Prostate gland (tissue), 2 donors: ENCODE measurements at regions not wholly inside any gene's neighbourhood (a gene's known extent, or its start where the extent isn't known, plus 50 kb on each side); places are given as distances from the start of the nearest gene placed in this dataset.

Experiments
- DNase-seq: peaks from one replicate; pipeline ENCODE4 v3.0.0-alpha.2; 2019; ENCODE audit warnings: low spot score
- H3K27ac ChIP-seq, 2 donors: fragments of 200-600 bp; sonication (generic); 2 replicates each; pipeline ENCODE4 v1.5.1; 2017 to 2019
- H3K27me3 ChIP-seq: fragments of 200-600 bp; sonication (generic); replicated peaks from 2 replicates; pipeline ENCODE4 v1.5.1; 2019; ENCODE audit not compliant: insufficient read depth
- H3K36me3 ChIP-seq, 2 donors: fragments of 200-600 bp; sonication (generic); 1 replicate in 1 of 2; 2 replicates in 1 of 2; pipeline versions ENCODE4 v1.5.1 to v1.8.1; 2017 to 2019
- H3K4me1 ChIP-seq: fragments of 200-600 bp; sonication (generic); replicated peaks from 2 replicates; pipeline ENCODE4 v1.5.1; 2019
- H3K4me3 ChIP-seq, 2 donors: fragments of 200-600 bp; sonication (generic); 2 replicates each; pipeline ENCODE4 v1.5.1; 2017 to 2019
- H3K9me3 ChIP-seq: fragments of 200-600 bp; sonication (generic); 2 replicates; pipeline ENCODE4 v1.5.1; 2017
- POLR2A ChIP-seq: fragments of 450-650 bp; IDR thresholded peaks from one replicate; pipeline ENCODE4 v1.6.1; 2016; ENCODE audit warnings: antibody characterized with exemption, mild to moderate bottlenecking
- POLR2AphosphoS5 ChIP-seq: sonication (generic); formaldehyde crosslinking; IDR thresholded peaks from one replicate; pipeline ENCODE4 v1.6.1; 2017; ENCODE audit warnings: antibody characterized with exemption
- WGBS: methylation state at CpG from one replicate; pipeline ENCODE4 v1.1.5; 2018; 5-methylcytosine and 5-hydroxymethylcytosine counted together
- intact Hi-C: fragments of 100-400 bp; cut with DNase I; formaldehyde crosslinking; loops from one replicate; pipeline ENCODE4 v1.14.2; 2022
- TF ChIP-seq, protein P1 (sequence below), 4 experiments: fragments of 200-600 bp in 2 of 4; fragments of 450-650 bp in 2 of 4; sonication (generic) in 2 of 4; IDR thresholded peaks; 1 replicate in 3 of 4; 2 replicates in 1 of 4; pipeline ENCODE4 v1.5.1; 2016 to 2019; ENCODE audit warnings: antibody characterized with exemption in 4 of 4, mild to moderate bottlenecking in 2 of 4, moderate library complexity in 2 of 4

DNA sequence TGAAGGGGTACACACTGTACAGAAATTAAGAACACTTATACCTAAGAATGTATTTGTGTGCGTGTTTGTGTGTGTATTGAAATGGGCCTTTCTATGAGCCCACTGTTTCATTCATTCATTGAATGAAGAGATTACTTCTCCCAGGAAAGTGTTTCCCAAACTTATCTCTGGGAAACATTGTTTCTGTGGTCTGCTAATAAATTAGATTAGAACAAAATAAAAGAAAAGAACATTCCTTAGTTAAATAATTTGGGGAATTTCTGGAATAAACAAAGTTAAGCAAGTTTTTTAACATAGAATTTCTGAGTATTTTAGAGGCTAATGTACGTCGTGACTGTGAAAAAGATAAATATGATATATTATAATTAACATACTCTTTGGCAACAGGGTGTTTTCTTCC, 402.4 kb upstream of the CDH11 start:
- no peaks in the 10 kb centered on the region for H3K9me3 ChIP-seq
- no peaks in the 10 kb centered on the region for H3K36me3 ChIP-seq
- no peak overlapping the region for H3K4me3 ChIP-seq
- intact Hi-C loops: no loop called here
- no peak for DNase-seq
- WGBS: 77% methylated on average over 3 of the region's 3 CpGs
- TF ChIP-seq, protein P1, sequence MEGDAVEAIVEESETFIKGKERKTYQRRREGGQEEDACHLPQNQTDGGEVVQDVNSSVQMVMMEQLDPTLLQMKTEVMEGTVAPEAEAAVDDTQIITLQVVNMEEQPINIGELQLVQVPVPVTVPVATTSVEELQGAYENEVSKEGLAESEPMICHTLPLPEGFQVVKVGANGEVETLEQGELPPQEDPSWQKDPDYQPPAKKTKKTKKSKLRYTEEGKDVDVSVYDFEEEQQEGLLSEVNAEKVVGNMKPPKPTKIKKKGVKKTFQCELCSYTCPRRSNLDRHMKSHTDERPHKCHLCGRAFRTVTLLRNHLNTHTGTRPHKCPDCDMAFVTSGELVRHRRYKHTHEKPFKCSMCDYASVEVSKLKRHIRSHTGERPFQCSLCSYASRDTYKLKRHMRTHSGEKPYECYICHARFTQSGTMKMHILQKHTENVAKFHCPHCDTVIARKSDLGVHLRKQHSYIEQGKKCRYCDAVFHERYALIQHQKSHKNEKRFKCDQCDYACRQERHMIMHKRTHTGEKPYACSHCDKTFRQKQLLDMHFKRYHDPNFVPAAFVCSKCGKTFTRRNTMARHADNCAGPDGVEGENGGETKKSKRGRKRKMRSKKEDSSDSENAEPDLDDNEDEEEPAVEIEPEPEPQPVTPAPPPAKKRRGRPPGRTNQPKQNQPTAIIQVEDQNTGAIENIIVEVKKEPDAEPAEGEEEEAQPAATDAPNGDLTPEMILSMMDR (IDR thresholded peaks at IDR 0.05): no peak
- TF ChIP-seq POLR2AphosphoS5 (no peak), POLR2A (no peak)
- H3K4me1 ChIP-seq: no peaks in the 10 kb centered on the region
- no peak overlapping the region for H3K27ac ChIP-seq
- no peaks in the 10 kb centered on the region for H3K27me3 ChIP-seq

DNA sequence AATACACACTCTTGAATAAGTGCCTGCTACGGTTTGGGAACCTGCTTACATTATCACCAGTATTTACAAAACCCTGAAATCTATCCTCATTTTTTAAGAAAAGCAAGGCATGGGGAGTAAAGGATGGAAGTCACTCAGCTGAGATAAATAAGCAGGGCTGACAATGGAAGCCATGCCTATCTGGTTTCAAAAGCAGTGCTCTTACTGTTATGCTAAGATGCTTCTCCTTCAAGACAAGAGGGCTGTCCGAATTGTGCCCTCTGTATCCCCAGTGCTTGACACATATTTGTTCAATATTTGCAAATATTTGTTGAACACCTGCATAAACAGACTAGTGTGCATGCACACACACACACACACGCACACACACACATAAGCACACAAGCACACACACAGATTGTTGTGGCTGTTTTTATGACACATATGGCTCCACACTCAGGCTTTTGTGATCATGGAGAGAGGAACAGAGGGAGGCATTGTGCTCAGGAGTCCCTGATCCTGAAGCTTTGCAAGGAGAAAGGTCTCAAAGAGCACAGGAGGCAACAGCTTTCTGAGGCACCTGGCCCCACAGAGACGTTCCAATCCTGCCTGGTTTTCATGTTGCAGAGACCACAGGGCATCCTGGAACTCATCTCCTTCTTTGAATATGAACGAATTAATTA, 401.6 kb upstream of the CDH11 start:
- H3K36me3 ChIP-seq: no peaks in the 10 kb centered on the region
- no peaks in the 10 kb centered on the region for H3K9me3 ChIP-seq
- intact Hi-C loops: no loop called here
- no peak overlapping the region for H3K4me3 ChIP-seq
- no peak overlapping the region for H3K27ac ChIP-seq
- no peak for DNase-seq
- no peaks in the 10 kb centered on the region for H3K4me1 ChIP-seq
- no peak for TF ChIP-seq POLR2A
- no peak for TF ChIP-seq POLR2AphosphoS5
- TF ChIP-seq, protein P1 (IDR thresholded peaks at IDR 0.05): no peak
- H3K27me3 ChIP-seq: no peaks in the 10 kb centered on the region
- 74% methylated on average over 5 of the region's 5 CpGs for WGBS

DNA sequence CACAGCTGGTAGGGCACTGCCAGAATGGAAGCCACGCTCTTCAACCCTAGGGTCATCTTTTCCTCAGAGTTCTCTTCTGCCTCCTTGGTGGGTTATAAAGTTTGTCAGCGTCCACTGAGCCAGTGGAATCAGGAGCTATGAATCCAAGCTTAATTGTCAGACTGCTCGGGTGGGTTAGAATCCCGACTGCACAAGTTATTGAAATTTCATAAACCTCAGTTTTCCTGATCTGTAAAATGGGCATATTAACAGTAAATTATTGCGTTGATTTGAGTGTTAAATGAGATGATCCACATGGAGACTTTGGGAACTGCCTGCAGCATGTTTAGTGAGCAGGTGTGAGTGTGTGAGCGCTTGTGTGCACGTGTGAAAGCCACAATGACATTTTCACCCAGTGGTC, 400.5 kb upstream of the CDH11 start:
- H3K27me3 ChIP-seq: no peaks in the 10 kb centered on the region
- no peaks in the 10 kb centered on the region for H3K4me1 ChIP-seq
- no peaks in the 10 kb centered on the region for H3K9me3 ChIP-seq
- no peak overlapping the region for H3K27ac ChIP-seq
- WGBS: 95% methylated on average over 7 of the region's 7 CpGs
- DNase-seq: no peak
- intact Hi-C loops: no loop called here
- TF ChIP-seq, protein P1 (IDR thresholded peaks at IDR 0.05): no peak
- TF ChIP-seq POLR2AphosphoS5: no peak
- no peak for TF ChIP-seq POLR2A
- H3K4me3 ChIP-seq: no peak overlapping the region
- no peaks in the 10 kb centered on the region for H3K36me3 ChIP-seq

DNA sequence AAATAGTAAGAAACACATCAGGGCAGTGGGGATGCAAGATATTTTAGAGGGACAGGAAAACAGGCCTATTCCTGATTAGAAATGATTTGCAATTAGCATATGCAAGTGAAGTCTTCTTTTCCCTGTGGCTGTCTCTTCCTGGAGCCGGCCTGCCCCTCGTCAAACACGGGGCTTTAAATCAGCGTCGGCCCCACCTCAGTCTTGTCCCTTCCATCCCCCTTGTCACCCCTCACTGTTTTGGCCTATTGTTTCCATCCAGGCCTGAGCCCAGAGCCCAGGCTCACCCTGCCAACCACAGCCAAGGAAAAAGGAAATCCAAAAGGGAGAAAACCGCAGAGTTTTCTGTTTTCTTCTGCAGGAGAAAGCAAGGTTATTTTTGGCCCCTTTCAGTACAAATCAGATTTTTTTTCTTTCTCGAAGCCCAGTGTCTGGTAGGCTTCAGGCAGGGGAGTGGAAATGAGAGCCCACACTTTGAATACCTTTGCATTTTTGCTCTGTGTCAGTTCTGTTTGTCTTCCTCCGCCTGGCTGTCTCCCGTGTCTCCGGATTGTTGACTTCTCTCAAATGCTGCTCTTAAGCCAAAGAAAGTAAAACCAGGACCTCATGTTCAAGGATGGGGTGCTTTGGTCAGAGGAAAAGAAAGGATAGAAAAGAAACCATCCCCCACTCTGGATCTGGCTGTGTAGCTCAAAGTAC, 399.9 kb upstream of the CDH11 start:
- 26% methylated on average over 10 of the region's 10 CpGs for WGBS

More for the DNA sequence above, 399.9 kb upstream of the CDH11 start:
- H3K4me3 ChIP-seq: no peak overlapping the region
- no peak for TF ChIP-seq POLR2AphosphoS5
- TF ChIP-seq POLR2A: no peak
- TF ChIP-seq, protein P1 (IDR thresholded peaks at IDR 0.05): no peak
- no peaks in the 10 kb centered on the region for H3K27me3 ChIP-seq
- intact Hi-C loops: no loop called here
- no peaks in the 10 kb centered on the region for H3K36me3 ChIP-seq
- no peak overlapping the region for H3K27ac ChIP-seq
- H3K4me1 ChIP-seq: no peaks in the 10 kb centered on the region
- no peaks in the 10 kb centered on the region for H3K9me3 ChIP-seq
- DNase-seq: no peak
